GM23338 (cell line): ENCODE measurements at regions not wholly inside any gene's neighbourhood (a gene's known extent, or its start where the extent isn't known, plus 50 kb on each side); places are given as distances from the start of the nearest gene placed in this dataset.

Source experiments
- ATAC-seq: fragments of 200-7000 bp; cut with Tn5 transposase; 3 replicates; pipeline ENCODE4 v1.9.1; 2020
- DNase-seq: peaks from one replicate; pipeline ENCODE4 v3.0.0-alpha.2; 2015; ENCODE audit warnings: low spot score
- H2AFZ ChIP-seq: fragments of 200-600 bp; sonication (generic); 2 replicates; pipeline ENCODE4 v1.8.0; 2016; ENCODE audit warnings: antibody characterized with exemption, mild to moderate bottlenecking, moderate library complexity
- H3F3A ChIP-seq: fragments of 200-600 bp; sonication (generic); replicated peaks from 2 replicates; pipeline ENCODE4 v1.8.0; 2017; ENCODE audit warnings: antibody characterized with exemption, mixed run types, low read depth
- H3K27ac ChIP-seq: fragments of 200-600 bp; sonication (generic); 2 replicates; pipeline ENCODE4 v1.6.1; 2016; ENCODE audit warnings: low read depth
- H3K27me3 ChIP-seq: fragments of 200-600 bp; sonication (generic); 2 replicates; pipeline ENCODE4 v1.8.0; 2016; ENCODE audit warnings: mild to moderate bottlenecking, mixed run types, moderate library complexity; ENCODE audit not compliant: insufficient read depth
- H3K36me3 ChIP-seq: fragments of 200-600 bp; sonication (generic); 2 replicates; pipeline ENCODE4 v1.8.0; 2016; ENCODE audit warnings: mild to moderate bottlenecking; ENCODE audit not compliant: insufficient read depth
- H3K4me1 ChIP-seq: fragments of 200-600 bp; sonication (generic); 2 replicates; pipeline ENCODE4 v1.8.0; 2016; ENCODE audit warnings: mild to moderate bottlenecking, moderate library complexity; ENCODE audit not compliant: insufficient read depth
- H3K4me2 ChIP-seq: fragments of 200-600 bp; sonication (generic); 2 replicates; pipeline ENCODE4 v1.7.1; 2017; ENCODE audit warnings: mixed run types
- H3K4me3 ChIP-seq: fragments of 200-600 bp; sonication (generic); 2 replicates; pipeline ENCODE4 v1.6.1; 2016; ENCODE audit warnings: mixed run types
- H3K79me2 ChIP-seq: fragments of 200-600 bp; sonication (generic); replicated peaks from 2 replicates; pipeline ENCODE4 v1.8.0; 2017; ENCODE audit warnings: mild to moderate bottlenecking; ENCODE audit not compliant: insufficient read depth
- H3K9me2 ChIP-seq: fragments of 200-600 bp; sonication (generic); 2 replicates; pipeline ENCODE4 v1.8.0; 2017; ENCODE audit not compliant: insufficient read depth
- H4K20me1 ChIP-seq: fragments of 200-600 bp; sonication (generic); replicated peaks from 2 replicates; pipeline ENCODE4 v1.8.0; 2017; ENCODE audit warnings: mild to moderate bottlenecking; ENCODE audit not compliant: insufficient read depth
- H3K27ac Mint-ChIP-seq: 2 replicates; pipeline ENCODE4 v1.8.0; 2020; ENCODE audit warnings: inconsistent platforms, mild to moderate bottlenecking, moderate library complexity, mixed read lengths
- H3K27me3 Mint-ChIP-seq: 3 replicates; pipeline ENCODE4 v1.8.0; 2022; ENCODE audit warnings: low read depth, mild to moderate bottlenecking, moderate library complexity, mixed read lengths, inconsistent platforms; ENCODE audit not compliant: insufficient read depth, poor library complexity
- H3K36me3 Mint-ChIP-seq: 3 replicates; pipeline ENCODE4 v1.8.0; 2021; ENCODE audit warnings: low read depth, mild to moderate bottlenecking, inconsistent platforms, moderate library complexity, mixed read lengths
- H3K4me1 Mint-ChIP-seq: 3 replicates; pipeline ENCODE4 v1.8.0; 2020; ENCODE audit warnings: mild to moderate bottlenecking, inconsistent platforms, mixed read lengths
- H3K4me3 Mint-ChIP-seq: 3 replicates; pipeline ENCODE4 v1.8.0; 2021; ENCODE audit warnings: moderate library complexity, mild to moderate bottlenecking, inconsistent platforms, mixed read lengths
- H3K9me3 Mint-ChIP-seq: 3 replicates; pipeline ENCODE4 v1.8.0; 2020; ENCODE audit warnings: moderate library complexity, mild to moderate bottlenecking, inconsistent platforms, mixed read lengths
- CREB1 ChIP-seq: fragments of 250-450 bp; sonication (Bioruptor Pico); IDR thresholded peaks from 2 replicates; pipeline ENCODE4 v1.5.0; 2020; ENCODE audit warnings: low read depth, mild to moderate bottlenecking, moderate library complexity
- ETS1 ChIP-seq: IDR thresholded peaks from 2 replicates; pipeline ENCODE4 v1.6.1; 2016; ENCODE audit warnings: antibody characterized with exemption
- JUNB ChIP-seq: IDR thresholded peaks from one replicate; pipeline ENCODE4 v1.6.1; 2016; ENCODE audit warnings: antibody characterized with exemption; ENCODE audit not compliant: unreplicated experiment
- NANOG ChIP-seq: IDR thresholded peaks from 2 replicates; pipeline ENCODE4 v1.6.1; 2016; ENCODE audit warnings: antibody characterized with exemption, borderline replicate concordance
- POLR2AphosphoS5 ChIP-seq: IDR thresholded peaks from 2 replicates; pipeline ENCODE4 v1.6.1; 2016; ENCODE audit warnings: antibody characterized with exemption, low read depth
- STAT1 ChIP-seq: IDR thresholded peaks from one replicate; pipeline ENCODE4 v1.6.1; 2016; ENCODE audit warnings: antibody characterized with exemption; ENCODE audit not compliant: unreplicated experiment
- ZNF114 ChIP-seq: fragments of 250-450 bp; sonication (Bioruptor Pico); IDR thresholded peaks from 2 replicates; pipeline ENCODE4 v1.5.0; 2020; ENCODE audit warnings: mild to moderate bottlenecking, moderate library complexity
- ZNF331 ChIP-seq: fragments of 250-450 bp; sonication (Bioruptor Pico); IDR thresholded peaks from 2 replicates; pipeline ENCODE4 v1.5.0; 2020; ENCODE audit warnings: low read depth, mild to moderate bottlenecking, moderate library complexity
- TF ChIP-seq, protein P1 (sequence below): fragments of 250-450 bp; sonication (Bioruptor Pico); IDR thresholded peaks from 2 replicates; pipeline ENCODE4 v1.5.0; 2020; ENCODE audit warnings: mild to moderate bottlenecking, moderate library complexity
- TF ChIP-seq, protein P2 (sequence below), 2 experiments: fragments of 200-600 bp in 1 of 2; sonication (generic) in 1 of 2; conservative IDR thresholded peaks; 2 replicates each; pipeline versions ENCODE4 v1.5.1 to v1.6.1; 2016 to 2017; ENCODE audit warnings: antibody characterized with exemption in 2 of 2, low read depth in 2 of 2, mild to moderate bottlenecking in 2 of 2, moderate library complexity in 1 of 2

DNA sequence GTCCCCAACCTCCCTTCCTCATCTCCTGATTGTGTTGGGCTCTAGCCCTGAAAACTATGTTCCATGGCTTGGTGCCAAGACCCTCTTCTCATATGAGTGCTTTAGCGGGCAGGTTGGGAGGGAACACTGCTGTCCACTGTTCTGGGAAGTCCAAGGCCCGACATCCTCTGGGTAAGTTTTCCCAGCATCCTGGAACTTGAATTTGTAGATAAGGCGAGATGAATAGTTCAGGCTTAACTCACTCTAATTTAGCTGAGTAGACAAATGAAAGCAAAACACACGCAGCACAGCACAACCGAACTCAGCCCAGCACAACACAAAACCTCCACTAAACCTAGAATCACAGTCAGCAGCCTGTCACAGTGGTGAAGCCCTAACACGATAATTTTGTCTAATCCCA, 95.3 kb upstream of the SLC28A3 start:
- Histone ChIP-seq H3K4me1 (no peaks in the 10 kb centered on the region), H4K20me1 (no peaks in the 10 kb centered on the region), H2AFZ (peak overlapping the region; percentile 18; the same call in 1 of the 2 replicates), H3K4me2 (no peak overlapping the region), H3K27ac (no peak overlapping the region), H3K27me3 (no peaks in the 10 kb centered on the region), H3F3A (no peaks in the 10 kb centered on the region), H3K4me3 (no peak overlapping the region), H3K36me3 (no peaks in the 10 kb centered on the region), H3K79me2 (no peaks in the 10 kb centered on the region), H3K9me2 (no peaks in the 10 kb centered on the region)
- TF ChIP-seq ZNF114 (CRISPR knock-in tag) (no peak), POLR2AphosphoS5 (no peak)
- DNase-seq (no peak), ATAC-seq (no peak)
- no peaks in the 10 kb centered on the region; the same call in 2 of the 3 replicates for H3K4me1 Mint-ChIP-seq
- no peak overlapping the region for H3K4me3 Mint-ChIP-seq
- no peaks in the 10 kb centered on the region for H3K36me3 Mint-ChIP-seq
- H3K27me3 Mint-ChIP-seq, result peaks cover 6% of the 10 kb centered on the region
- no peak overlapping the region for H3K27ac Mint-ChIP-seq
- no peaks in the 10 kb centered on the region; the same call in 2 of the 3 replicates for H3K9me3 Mint-ChIP-seq

DNA sequence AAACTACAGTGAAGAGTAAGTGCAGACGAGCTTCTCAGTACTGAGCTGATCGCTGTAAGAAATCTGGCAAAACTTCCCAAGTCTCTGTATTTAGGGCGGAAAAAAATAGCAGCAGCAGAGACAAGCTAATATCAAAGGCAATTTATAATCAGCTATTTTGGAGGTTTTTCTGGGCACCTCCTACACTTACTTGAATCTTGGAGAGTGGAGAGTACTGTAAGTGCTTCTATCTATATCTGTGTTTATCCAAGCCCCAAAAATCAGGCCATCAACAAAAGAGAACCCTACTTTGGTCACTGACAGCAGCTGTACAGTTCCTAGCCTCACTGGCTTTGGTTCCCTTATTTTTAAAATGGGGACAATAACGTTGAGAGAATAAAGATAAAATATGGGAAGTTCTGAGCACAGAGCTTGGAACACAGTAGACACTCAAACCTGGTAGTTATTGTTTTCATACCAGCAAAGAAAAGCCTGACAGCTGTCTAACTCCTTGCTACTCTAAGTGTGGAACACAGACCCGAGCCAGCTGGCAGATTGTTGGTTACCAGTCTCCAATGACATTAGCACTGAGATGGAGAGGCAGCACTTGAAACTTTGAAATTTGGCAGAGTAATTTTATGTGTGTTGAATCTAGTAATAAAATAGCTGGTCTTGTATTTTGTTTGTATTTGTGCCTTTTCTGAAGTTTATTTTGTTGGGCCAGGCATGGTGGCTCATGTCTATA, 96.0 kb upstream of the SLC28A3 start:
- no peak overlapping the region for H3K27ac Mint-ChIP-seq
- TF ChIP-seq ETS1 (no peak), ZNF114 (CRISPR knock-in tag) (no peak), STAT1 (no peak), NANOG (no peak), ZNF331 (CRISPR knock-in tag) (no peak), JUNB (no peak), CREB1 (no peak)
- TF ChIP-seq, protein P1, sequence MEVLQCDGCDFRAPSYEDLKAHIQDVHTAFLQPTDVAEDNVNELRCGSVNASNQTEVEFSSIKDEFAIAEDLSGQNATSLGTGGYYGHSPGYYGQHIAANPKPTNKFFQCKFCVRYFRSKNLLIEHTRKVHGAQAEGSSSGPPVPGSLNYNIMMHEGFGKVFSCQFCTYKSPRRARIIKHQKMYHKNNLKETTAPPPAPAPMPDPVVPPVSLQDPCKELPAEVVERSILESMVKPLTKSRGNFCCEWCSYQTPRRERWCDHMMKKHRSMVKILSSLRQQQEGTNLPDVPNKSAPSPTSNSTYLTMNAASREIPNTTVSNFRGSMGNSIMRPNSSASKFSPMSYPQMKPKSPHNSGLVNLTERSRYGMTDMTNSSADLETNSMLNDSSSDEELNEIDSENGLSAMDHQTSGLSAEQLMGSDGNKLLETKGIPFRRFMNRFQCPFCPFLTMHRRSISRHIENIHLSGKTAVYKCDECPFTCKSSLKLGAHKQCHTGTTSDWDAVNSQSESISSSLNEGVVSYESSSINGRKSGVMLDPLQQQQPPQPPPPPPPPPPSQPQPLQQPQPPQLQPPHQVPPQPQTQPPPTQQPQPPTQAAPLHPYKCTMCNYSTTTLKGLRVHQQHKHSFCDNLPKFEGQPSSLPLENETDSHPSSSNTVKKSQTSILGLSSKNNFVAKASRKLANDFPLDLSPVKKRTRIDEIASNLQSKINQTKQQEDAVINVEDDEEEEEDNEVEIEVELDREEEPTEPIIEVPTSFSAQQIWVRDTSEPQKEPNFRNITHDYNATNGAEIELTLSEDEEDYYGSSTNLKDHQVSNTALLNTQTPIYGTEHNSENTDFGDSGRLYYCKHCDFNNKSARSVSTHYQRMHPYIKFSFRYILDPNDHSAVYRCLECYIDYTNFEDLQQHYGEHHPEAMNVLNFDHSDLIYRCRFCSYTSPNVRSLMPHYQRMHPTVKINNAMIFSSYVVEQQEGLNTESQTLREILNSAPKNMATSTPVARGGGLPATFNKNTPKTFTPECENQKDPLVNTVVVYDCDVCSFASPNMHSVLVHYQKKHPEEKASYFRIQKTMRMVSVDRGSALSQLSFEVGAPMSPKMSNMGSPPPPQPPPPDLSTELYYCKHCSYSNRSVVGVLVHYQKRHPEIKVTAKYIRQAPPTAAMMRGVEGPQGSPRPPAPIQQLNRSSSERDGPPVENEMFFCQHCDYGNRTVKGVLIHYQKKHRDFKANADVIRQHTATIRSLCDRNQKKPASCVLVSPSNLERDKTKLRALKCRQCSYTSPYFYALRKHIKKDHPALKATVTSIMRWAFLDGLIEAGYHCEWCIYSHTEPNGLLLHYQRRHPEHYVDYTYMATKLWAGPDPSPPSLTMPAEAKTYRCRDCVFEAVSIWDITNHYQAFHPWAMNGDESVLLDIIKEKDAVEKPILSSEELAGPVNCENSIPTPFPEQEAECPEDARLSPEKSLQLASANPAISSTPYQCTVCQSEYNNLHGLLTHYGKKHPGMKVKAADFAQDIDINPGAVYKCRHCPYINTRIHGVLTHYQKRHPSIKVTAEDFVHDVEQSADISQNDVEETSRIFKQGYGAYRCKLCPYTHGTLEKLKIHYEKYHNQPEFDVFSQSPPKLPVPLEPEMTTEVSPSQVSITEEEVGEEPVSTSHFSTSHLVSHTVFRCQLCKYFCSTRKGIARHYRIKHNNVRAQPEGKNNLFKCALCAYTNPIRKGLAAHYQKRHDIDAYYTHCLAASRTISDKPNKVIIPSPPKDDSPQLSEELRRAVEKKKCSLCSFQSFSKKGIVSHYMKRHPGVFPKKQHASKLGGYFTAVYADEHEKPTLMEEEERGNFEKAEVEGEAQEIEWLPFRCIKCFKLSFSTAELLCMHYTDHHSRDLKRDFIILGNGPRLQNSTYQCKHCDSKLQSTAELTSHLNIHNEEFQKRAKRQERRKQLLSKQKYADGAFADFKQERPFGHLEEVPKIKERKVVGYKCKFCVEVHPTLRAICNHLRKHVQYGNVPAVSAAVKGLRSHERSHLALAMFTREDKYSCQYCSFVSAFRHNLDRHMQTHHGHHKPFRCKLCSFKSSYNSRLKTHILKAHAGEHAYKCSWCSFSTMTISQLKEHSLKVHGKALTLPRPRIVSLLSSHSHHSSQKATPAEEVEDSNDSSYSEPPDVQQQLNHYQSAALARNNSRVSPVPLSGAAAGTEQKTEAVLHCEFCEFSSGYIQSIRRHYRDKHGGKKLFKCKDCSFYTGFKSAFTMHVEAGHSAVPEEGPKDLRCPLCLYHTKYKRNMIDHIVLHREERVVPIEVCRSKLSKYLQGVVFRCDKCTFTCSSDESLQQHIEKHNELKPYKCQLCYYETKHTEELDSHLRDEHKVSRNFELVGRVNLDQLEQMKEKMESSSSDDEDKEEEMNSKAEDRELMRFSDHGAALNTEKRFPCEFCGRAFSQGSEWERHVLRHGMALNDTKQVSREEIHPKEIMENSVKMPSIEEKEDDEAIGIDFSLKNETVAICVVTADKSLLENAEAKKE (CRISPR knock-in tag), result no peak
- TF ChIP-seq, protein P2, sequence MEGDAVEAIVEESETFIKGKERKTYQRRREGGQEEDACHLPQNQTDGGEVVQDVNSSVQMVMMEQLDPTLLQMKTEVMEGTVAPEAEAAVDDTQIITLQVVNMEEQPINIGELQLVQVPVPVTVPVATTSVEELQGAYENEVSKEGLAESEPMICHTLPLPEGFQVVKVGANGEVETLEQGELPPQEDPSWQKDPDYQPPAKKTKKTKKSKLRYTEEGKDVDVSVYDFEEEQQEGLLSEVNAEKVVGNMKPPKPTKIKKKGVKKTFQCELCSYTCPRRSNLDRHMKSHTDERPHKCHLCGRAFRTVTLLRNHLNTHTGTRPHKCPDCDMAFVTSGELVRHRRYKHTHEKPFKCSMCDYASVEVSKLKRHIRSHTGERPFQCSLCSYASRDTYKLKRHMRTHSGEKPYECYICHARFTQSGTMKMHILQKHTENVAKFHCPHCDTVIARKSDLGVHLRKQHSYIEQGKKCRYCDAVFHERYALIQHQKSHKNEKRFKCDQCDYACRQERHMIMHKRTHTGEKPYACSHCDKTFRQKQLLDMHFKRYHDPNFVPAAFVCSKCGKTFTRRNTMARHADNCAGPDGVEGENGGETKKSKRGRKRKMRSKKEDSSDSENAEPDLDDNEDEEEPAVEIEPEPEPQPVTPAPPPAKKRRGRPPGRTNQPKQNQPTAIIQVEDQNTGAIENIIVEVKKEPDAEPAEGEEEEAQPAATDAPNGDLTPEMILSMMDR (conservative IDR thresholded peaks at IDR 0.05; ENCODE audit: low read depth in 2 of 2), result no peak

More for the DNA sequence above, 96.0 kb upstream of the SLC28A3 start:
- Mint-ChIP-seq H3K4me3 (no peak overlapping the region), H3K36me3 (no peaks in the 10 kb centered on the region), H3K27me3 (peaks cover 6% of the 10 kb centered on the region), H3K9me3 (no peaks in the 10 kb centered on the region; the same call in 2 of the 3 replicates), H3K4me1 (no peaks in the 10 kb centered on the region; the same call in 2 of the 3 replicates)
- no peak for DNase-seq
- H3K4me1 ChIP-seq, result no peaks in the 10 kb centered on the region
- H3K36me3 ChIP-seq, result no peaks in the 10 kb centered on the region
- H3K27ac ChIP-seq, result no peak overlapping the region
- peak overlapping the region; percentile 18; the same call in 1 of the 2 replicates for H2AFZ ChIP-seq
- H3K4me2 ChIP-seq, result no peak overlapping the region
- no peaks in the 10 kb centered on the region for H3K9me2 ChIP-seq
- no peak for ATAC-seq
- no peaks in the 10 kb centered on the region for H3K79me2 ChIP-seq
- no peak overlapping the region for H3K4me3 ChIP-seq
- H3F3A ChIP-seq, result no peaks in the 10 kb centered on the region
- no peaks in the 10 kb centered on the region for H4K20me1 ChIP-seq
- H3K27me3 ChIP-seq, result no peaks in the 10 kb centered on the region
